Tongue (tissue), 1 donor: ENCODE measurements at regions not wholly inside any gene's neighbourhood (a gene's known extent, or its start where the extent isn't known, plus 50 kb on each side); places are given as distances from the start of the nearest gene placed in this dataset.

Experiments used
- DNase-seq: peaks from one replicate; pipeline ENCODE4 v3.0.0-alpha.2; 2015

GRCh38 chr5:2260211-2261003 is 377.7 kb upstream of the IRX4 start:
- no peak for DNase-seq

GRCh38 chr5:2259494-2260107 is 376.9 kb upstream of the IRX4 start:
- no peak for DNase-seq

GRCh38 chr5:2258861-2259260 is 376.1 kb upstream of the IRX4 start:
- DNase-seq = no peak

- DNase-seq = no peak
Measured at GRCh38 chr5:2257326-2258244, 374.9 kb upstream of the IRX4 start.

- peak; percentile 92 for DNase-seq
Measured at GRCh38 chr5:2256691-2257280, 374.1 kb upstream of the IRX4 start.

GRCh38 chr5:2255915-2256690 is 373.4 kb upstream of the IRX4 start:
- DNase-seq = no peak

GRCh38 chr5:2254880-2255750 is 372.4 kb upstream of the IRX4 start:
- DNase-seq = no peak

GRCh38 chr5:2254406-2254805 is 371.7 kb upstream of the IRX4 start:
- DNase-seq = peak; percentile 34

- no peak for DNase-seq
Measured at GRCh38 chr5:2253040-2253975, 370.6 kb upstream of the IRX4 start.

- DNase-seq = no peak
Measured at GRCh38 chr5:2251751-2252150, 369.0 kb upstream of the IRX4 start.

GRCh38 chr5:2251298-2251697 is 368.6 kb upstream of the IRX4 start:
- no peak for DNase-seq

GRCh38 chr5:2250365-2250950 is 367.7 kb upstream of the IRX4 start:
- DNase-seq = no peak

GRCh38 chr5:2249442-2249841 is 366.7 kb upstream of the IRX4 start:
- DNase-seq = no peak

- no peak for DNase-seq
Measured at GRCh38 chr5:2249026-2249425, 366.3 kb upstream of the IRX4 start.

- peak; percentile 27 for DNase-seq
Measured at GRCh38 chr5:2242539-2242938, 359.8 kb upstream of the IRX4 start.

- no peak for DNase-seq
Measured at GRCh38 chr5:2241842-2242241, 359.1 kb upstream of the IRX4 start.

GRCh38 chr5:2240118-2240904 is 357.6 kb upstream of the IRX4 start:
- DNase-seq = no peak

GRCh38 chr5:2239201-2239910 is 356.6 kb upstream of the IRX4 start:
- DNase-seq = no peak
